Body of pancreas (tissue), 4 donors: ENCODE measurements at regions not wholly inside any gene's neighbourhood (a gene's known extent, or its start where the extent isn't known, plus 50 kb on each side); places are given as distances from the start of the nearest gene placed in this dataset.

Experiments used
- ATAC-seq: fragments of 150-250 bp; one replicate; pipeline ENCODE4 v1.9.1; 2016
- DNase-seq, 4 donors: peaks; one replicate each; pipeline ENCODE4 v3.0.0-alpha.2; 2019
- H3K27ac ChIP-seq, 4 donors: fragments of 200-600 bp; sonication (generic); 1 replicate in 3 of 4; 2 replicates in 1 of 4; pipeline versions ENCODE4 v1.5.1 to v1.6.1; 2016 to 2019; ENCODE audit warnings: mild to moderate bottlenecking in 1 of 4, mixed read lengths in 1 of 4, moderate library complexity in 1 of 4
- H3K27me3 ChIP-seq, 2 donors: fragments of 200-600 bp; sonication (generic); one replicate each; pipeline ENCODE4 v1.6.0; 2016; ENCODE audit warnings: mild to moderate bottlenecking in 1 of 2
- H3K36me3 ChIP-seq, 2 donors: fragments of 200-600 bp; sonication (generic); replicated peaks in 1 of 2; 2 replicates each; pipeline ENCODE4 v1.5.1; 2016; ENCODE audit warnings: low read depth in 2 of 2; ENCODE audit not compliant: insufficient read depth in 1 of 2
- H3K4me1 ChIP-seq: fragments of 200-600 bp; sonication (generic); one replicate; pipeline ENCODE4 v1.6.0; 2016
- H3K4me3 ChIP-seq, 2 donors: fragments of 200-600 bp; sonication (generic); 1 replicate in 1 of 2; 2 replicates in 1 of 2; pipeline ENCODE4 v1.5.1; 2016 to 2019
- H3K9me3 ChIP-seq, 3 donors: fragments of 200-600 bp; sonication (generic); 1 replicate in 2 of 3; 2 replicates in 1 of 3; pipeline ENCODE4 v1.5.1; 2016
- CTCF ChIP-seq, 7 experiments: fragments of 450-650 bp in 4 of 7; fragments of 200-600 bp in 3 of 7; sonication (generic) in 3 of 7; IDR thresholded peaks; one replicate each; pipeline ENCODE4 v1.5.1; 2016 to 2019; ENCODE audit warnings: antibody characterized with exemption in 7 of 7
- POLR2A ChIP-seq, 3 donors: fragments of 450-650 bp; IDR thresholded peaks; one replicate each; pipeline ENCODE4 v1.6.1; 2016; ENCODE audit warnings: antibody characterized with exemption in 3 of 3, mild to moderate bottlenecking in 2 of 3
- WGBS, 2 donors: methylation state at CpG; one replicate each; pipeline ENCODE4 v1.1.5; 2017; 5-methylcytosine and 5-hydroxymethylcytosine counted together
- intact Hi-C: fragments of 100-400 bp; cut with DNase I; formaldehyde crosslinking; loops from one replicate; pipeline ENCODE4 v1.15.1; 2023

DNA sequence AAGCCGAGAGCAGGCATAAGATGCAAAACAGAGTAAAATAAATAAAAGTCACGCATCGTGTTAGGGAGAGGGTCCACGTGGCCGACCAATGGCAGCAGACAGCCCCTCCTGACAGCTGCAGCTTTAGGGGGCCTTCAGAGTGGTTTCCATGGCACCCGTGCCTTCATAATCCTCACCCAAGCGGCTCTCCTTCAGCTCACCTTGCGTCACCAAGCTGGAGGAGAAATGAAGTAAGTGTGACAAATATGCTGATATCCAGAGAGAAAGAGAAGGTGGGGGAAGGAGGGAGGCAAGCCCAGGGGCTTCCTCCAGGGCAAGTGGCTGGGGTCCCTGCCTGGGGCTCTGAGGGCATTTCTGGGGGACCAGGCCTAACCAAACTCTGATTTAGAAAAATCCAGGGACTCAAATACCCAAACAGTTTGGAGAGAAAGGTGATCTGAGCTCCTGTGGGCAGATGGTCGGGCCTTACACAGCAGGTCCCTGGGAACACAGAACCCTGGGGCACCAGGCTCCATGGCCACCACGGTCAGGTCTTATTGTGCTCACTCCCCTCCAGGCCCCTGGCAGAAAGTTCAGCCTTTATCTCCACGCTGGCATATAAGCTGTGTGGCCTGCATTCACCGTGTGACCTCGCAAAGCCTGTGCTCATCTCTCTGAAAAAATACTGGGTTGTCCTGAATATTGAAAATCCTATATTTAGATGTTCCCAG lies 80.7 kb upstream of the TNRC6C start:
- no peak for DNase-seq
- peaks cover 10% of the 10 kb centered on the region for H3K4me1 ChIP-seq
- intact Hi-C loops, result no loop called here
- no peak overlapping the region for H3K4me3 ChIP-seq
- no peak for ATAC-seq
- no peaks in the 10 kb centered on the region for H3K27me3 ChIP-seq
- no peaks in the 10 kb centered on the region for H3K36me3 ChIP-seq
- no peaks in the 10 kb centered on the region for H3K9me3 ChIP-seq
- WGBS, 2 donors, result 75 to 79% methylated on average over 12 to 13 of the region's 13 CpGs
- no peak overlapping the region for H3K27ac ChIP-seq
- TF ChIP-seq CTCF (IDR thresholded peaks at IDR 0.05) (no peak), POLR2A (IDR thresholded peaks at IDR 0.05) (no peak)

DNA sequence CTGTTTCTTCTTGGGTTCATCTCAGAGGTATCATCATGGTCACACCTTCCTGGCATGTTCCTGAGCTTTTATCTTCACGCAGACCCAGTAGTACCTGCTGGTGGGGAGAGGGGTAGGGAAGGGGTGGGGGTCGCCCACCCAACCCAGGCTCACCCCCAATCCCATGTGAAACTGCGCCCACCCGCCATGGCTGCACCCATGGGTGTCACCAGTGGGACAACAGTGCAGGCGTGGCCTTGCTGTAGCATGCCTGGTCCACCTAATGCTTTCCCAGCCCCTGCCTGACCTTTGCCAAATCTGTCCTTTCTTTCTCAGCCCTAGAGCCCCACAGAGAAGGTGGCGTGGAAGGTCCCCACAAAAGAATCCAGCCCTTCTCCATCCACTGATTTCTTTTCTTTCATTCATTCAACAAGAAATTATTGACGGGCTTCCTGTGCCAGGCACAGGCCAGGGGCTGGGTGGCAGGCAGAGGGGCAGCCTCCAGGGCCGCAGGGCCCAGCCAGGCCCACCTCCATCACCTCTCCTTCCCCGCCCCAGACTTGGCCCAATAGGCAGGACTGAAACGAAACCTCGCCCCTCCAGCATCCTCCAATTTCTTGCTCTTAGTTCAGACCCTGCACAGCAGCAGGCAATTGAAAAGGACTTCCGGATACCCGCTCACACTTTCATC lies 79.1 kb upstream of the TNRC6C start:
- no peak overlapping the region for H3K4me3 ChIP-seq
- TF ChIP-seq POLR2A (IDR thresholded peaks at IDR 0.05) (no peak), CTCF (IDR thresholded peaks at IDR 0.05) (no peak)
- WGBS, 2 donors, result 77 to 82% methylated on average over 13 of the region's 13 CpGs
- H3K27ac ChIP-seq, result no peak overlapping the region
- no peaks in the 10 kb centered on the region for H3K9me3 ChIP-seq
- H3K4me1 ChIP-seq, result peaks cover 16% of the 10 kb centered on the region
- no peaks in the 10 kb centered on the region for H3K27me3 ChIP-seq
- ATAC-seq (no peak), DNase-seq (no peak)
- H3K36me3 ChIP-seq, result no peaks in the 10 kb centered on the region
- intact Hi-C loops, result no loop called here

DNA sequence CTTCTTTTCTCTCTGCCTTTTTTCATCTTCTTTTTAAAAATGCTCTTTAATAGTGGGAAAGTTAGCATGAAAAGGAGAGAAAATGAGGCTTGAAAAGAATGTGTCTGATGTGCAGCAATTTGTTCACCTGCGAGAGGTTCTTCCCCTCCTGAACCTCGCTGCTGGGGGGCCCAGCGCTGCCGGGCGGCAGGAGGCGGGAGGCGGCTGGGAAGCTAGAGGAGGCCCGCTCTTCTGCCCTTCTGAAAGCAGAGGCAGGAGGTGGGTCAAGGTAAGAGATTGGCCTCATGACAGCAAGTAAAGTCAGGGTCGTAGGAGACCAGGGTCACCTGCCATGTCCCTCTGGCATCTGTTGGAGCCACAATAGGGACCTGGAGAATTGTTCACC lies 78.6 kb upstream of the TNRC6C start:
- TF ChIP-seq POLR2A (IDR thresholded peaks at IDR 0.05) (no peak), CTCF (IDR thresholded peaks at IDR 0.05) (no peak)
- 82 to 88% methylated on average over 8 to 9 of the region's 9 CpGs for WGBS, 2 donors
- no peaks in the 10 kb centered on the region for H3K36me3 ChIP-seq
- DNase-seq (no peak), ATAC-seq (no peak)
- H3K4me1 ChIP-seq, result peaks cover 16% of the 10 kb centered on the region
- H3K9me3 ChIP-seq, result no peaks in the 10 kb centered on the region
- H3K27ac ChIP-seq, result no peak overlapping the region
- H3K27me3 ChIP-seq, result no peaks in the 10 kb centered on the region
- intact Hi-C loops, result no loop called here
- no peak overlapping the region for H3K4me3 ChIP-seq

- Histone ChIP-seq H3K4me3 (no peak overlapping the region), H3K27me3 (no peaks in the 10 kb centered on the region), H3K36me3 (no peaks in the 10 kb centered on the region), H3K4me1 (peaks cover 16% of the 10 kb centered on the region), H3K9me3 (no peaks in the 10 kb centered on the region), H3K27ac (peak overlapping the region in 1 of 4 donors; percentile 46)
- no peak for ATAC-seq
- intact Hi-C loops, result no loop called here
- DNase-seq, result no peak
- WGBS, 2 donors, result 33 to 50% methylated on average over 3 to 11 of the region's 11 CpGs
- TF ChIP-seq CTCF (IDR thresholded peaks at IDR 0.05) (no peak), POLR2A (IDR thresholded peaks at IDR 0.05) (no peak)
Measured at GRCh38 chr17:77880711-77881450, 77.6 kb upstream of the TNRC6C start.
